Endometrial microvascular endothelial cells (primary cell): ENCODE measurements at regions not wholly inside any gene's neighbourhood (a gene's known extent, or its start where the extent isn't known, plus 50 kb on each side); places are given as distances from the start of the nearest gene placed in this dataset.
"Not testable (repeated sequence)": the region's sequence is repeated elsewhere in the genome, so short reads cannot be mapped to it uniquely, and the experiment has no call there.

Source experiments
- in situ Hi-C: cut with HindIII; loops from 2 replicates; pipeline ENCODE4 v1.10.0; 2017; ENCODE audit warnings: low sequenced_read_pairs, low pct_unique_long_range_greater_than_20kb; ENCODE audit errors: inconsistent ontology term

DNA sequence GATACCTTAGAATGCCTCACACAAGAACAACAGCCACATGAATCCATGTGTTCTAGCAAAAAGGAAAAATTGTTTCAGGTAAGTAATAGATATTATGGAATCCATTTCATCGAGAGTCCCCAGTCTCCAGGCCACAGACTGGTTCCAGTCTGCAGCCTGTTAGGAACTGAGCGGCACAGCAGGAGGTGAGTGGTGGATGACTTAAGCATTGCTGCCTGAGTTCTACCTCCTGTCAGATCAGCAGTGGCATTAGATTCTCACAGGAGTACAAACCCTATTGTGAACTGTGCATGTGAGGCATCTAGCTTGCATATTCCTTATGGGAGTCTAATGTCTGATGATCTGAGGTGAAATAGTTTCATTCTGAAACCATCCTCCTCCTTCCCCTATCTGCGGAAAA, 207.0 kb downstream of the CSNK1G3 start:
- in situ Hi-C loops: no loop called here

DNA sequence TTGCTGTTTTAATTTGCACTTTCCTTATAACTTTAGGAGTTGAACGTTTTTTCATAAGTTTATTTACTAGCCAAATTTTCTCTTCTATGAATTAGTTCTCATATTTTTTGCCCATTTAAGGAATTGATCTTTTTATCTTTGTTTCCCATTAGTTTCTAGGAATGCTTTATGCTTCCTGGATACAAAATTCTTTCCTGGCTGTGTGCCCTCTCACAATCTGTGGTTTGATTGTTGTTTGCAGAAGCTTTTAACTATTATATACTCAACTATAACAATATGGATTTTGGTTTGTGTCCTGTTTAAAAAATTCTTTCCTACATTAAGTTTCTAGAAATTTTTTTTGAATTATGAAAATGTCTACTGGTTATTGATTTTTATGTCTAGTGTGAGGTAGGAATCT, 206.3 kb downstream of the CSNK1G3 start:
- in situ Hi-C loops: no loop called here

DNA sequence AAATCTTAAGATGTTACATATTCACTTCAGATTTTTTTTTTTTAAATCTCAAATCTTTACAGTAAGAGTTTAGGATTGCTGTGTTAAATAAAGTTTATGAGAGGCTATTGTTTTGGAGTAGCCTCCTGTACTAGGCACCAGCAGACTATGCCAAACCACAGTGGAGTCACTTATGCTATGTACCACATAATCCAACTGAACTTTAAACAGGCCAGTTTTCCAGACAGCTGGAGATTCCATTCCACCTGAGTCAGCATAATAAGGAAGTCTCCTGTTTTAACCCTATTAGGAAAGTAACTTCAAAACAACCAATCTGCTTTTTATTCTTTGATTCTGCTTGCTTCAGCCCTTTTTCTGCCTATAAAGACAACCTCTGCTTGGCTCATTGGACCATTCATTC, 205.2 kb downstream of the CSNK1G3 start:
- in situ Hi-C loops: no loop called here

DNA sequence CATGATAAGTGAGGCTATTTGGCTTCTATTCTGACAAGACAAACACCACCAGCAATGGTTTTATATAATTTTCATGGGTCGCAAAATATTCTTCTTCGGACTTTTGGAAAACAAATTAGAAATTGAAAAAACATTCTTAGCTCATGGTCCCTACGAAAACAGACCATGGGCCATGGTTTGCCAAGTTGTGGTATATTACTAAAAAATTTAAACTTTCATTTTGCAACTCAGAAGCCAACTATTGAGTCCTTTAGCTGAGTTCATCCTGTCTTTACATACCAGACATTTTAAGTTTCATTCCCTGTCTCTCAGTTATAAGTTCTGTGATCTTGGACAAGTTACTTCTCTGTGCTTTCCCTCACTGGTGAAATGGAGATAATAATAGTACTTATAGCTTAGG, 198.1 kb downstream of the CSNK1G3 start:
- in situ Hi-C loops: no loop called here

DNA sequence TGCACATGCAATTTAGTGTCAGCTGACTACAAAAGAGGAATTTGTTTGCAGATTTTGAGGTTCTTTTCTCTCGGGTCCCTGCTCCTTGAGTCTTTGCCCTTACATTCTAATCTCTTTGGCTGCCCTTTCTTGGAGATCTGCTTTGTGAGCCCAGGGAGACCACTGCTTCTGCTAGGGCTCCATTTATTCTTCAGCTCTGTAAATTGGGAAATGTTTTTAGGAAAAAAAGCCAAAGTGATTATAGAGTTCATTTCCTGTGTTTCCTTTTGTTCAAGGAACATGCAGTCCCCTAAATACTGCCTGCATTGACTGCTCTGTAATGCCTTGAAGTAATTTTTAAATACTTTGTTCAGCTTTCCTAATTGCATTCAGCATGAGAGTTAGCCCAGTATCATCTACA, 197.4 kb downstream of the CSNK1G3 start:
- in situ Hi-C loops: loop anchor here (10.0 kb wide), 1 partner anchor 1035 kb away; the partner anchor contains the start of gene ZNF608

DNA sequence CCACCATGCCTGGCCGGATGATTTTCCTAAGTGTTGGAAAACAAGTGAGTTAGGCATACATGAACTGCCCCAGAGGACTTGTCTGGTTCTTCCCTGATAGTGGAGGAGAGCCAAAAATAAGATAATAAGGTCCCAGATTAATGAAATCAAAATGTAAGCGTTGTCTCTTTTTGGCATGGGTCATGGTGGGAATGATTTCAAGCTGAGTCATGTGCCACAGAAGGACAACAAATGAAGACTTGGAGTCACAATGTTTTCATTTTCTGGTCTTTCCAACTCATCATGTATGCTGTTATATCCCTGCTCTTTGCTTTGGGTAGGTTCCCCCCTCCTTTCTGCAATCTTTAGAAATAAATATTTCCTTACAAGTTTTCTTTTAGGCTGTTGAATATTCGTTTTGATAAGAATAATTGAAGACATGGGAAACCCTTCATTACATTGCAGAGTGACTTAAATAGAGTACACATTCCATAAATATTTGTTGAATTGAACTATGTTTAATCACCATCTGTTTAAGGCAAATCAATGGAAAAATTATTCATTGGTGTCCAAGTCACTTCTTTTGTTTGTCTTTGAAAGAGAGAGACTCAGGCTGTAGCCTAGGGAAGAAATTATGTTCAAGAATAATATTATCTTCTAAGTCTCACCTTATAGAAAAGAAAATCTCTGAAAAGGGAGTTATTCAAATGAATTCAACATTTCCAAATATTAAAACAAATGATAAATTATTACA, 196.3 kb downstream of the CSNK1G3 start:
- in situ Hi-C loops: loop anchor here (10.0 kb wide), 1 partner anchor 1037 kb away; the partner anchor contains the start of gene ZNF608

DNA sequence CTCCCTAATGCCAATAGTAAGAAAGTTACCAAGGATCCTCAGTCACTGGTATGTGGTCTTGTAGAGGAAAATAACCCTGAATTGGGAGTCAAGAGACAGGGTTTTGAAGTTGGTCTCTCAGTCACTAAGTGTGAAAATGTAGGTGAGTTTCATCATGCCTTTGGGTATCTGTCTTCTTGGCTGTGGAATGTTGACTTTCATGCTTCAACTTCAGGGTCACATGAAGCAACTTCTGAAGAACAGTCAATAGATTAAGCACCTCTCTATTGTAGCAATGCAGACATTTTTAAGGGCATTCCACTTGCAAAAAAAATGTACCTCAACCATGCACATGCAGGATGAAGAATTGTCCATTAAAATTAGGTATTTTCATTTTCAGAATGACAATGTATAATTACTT, 194.6 kb downstream of the CSNK1G3 start:
- in situ Hi-C loops: loop anchor here (10.0 kb wide), 1 partner anchor 1038 kb away; the partner anchor contains the start of gene ZNF608

DNA sequence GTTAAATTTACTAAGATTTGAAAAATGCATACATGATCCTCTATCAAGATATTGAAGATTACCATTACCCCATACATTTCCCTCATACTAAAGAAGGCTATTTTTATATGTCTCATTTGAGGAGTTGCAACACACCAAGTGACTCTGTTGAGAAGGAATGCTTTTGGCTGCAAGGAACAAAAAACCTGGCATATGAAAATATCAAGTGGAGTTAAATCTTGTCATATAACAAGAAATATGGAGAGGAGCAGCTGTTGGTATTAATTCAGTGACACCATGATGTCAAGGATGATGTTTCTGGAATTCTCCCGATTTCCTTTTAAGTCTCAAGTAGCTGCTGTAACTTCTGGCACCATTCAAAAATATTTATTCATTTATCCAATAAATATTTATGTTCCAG, 193.8 kb downstream of the CSNK1G3 start:
- in situ Hi-C loops: loop anchor here (10.0 kb wide), 1 partner anchor 1039 kb away; the partner anchor contains the start of gene ZNF608

DNA sequence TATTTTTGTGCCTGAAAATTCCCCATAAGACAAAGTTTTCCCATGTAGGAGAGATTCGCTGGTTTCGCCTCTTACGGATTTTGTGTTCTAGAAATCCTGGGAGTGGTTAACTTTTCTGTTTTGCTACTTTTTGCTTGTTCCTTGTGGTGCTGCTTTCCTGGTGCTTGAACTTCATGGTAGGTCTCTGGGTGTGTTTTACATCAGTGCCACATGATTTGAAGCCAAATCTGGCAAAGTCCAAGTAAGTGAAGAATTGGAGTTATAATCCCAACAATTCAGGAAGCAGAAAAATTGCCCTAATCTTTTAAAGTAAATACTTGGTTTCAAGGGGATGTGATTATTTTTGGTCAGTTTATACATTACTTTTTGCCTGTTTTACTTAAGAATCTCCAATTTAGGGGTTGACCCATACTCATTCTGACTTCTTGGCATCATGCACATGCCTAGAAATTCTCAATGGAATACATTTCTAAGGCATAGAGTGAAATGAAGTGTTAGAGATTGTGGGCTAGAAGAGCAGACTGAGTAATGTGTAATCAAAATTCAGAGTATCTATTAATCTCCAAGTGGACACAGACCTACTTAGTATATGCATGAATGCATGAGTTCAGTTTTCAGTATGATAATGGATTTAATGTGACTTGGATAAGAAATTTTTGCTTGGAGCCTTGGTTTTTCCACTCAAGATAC, 189.7 kb downstream of the CSNK1G3 start:
- in situ Hi-C loops: loop anchor here (10.0 kb wide), 1 partner anchor 1043 kb away; the partner anchor contains the start of gene ZNF608

DNA sequence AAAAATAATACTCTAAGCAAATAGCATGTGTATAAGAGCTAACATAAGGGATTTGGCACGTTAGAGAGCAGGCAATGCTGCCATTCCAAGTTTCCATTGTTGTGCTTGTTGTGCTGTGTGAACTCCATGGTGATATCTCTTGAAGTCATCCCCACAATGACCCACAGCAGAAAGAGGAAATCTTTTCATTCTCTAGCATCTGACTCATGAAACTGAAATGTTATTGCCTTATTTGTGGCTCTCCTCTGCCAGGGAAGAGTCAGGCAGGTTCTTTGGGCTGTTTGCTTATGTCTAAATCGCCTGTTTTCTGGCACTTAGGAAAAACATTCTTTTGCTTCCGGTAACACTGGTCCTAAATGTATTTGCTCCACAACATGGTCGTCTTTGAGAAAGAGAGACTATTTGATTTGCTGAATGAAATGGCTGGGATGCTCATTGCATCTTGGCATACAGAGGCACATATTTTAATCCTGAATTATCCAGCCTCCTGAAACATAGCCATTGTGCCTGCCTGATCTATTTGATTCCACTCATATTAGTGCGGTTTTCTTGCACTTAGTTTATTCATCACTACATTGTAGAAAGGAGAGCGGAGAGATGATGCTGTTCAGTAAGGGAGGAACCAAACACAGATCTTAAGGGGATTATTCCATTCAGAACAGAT, 188.8 kb downstream of the CSNK1G3 start:
- in situ Hi-C loops: loop anchor here (10.0 kb wide), 1 partner anchor 1044 kb away; the partner anchor contains the start of gene ZNF608

DNA sequence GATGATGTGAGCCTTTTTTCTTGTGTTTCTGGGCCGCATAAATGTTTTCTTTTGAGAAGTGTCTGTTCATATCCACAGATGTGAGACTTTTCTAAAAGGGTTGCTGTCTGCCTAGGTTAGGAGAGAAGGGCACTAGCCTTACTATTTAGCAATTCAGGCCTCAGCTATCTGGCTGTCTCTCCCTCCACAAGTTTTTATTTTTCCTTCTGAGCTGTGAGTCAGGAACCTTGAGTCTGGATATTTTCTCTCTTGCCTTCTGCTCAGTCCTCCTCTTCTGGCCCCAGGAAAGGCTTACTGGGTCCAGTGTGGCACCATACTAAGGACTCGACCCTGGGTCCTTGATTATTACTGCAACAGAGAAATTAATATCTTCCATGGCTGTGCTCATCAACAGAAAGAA, 187.6 kb downstream of the CSNK1G3 start:
- in situ Hi-C loops: no loop called here

DNA sequence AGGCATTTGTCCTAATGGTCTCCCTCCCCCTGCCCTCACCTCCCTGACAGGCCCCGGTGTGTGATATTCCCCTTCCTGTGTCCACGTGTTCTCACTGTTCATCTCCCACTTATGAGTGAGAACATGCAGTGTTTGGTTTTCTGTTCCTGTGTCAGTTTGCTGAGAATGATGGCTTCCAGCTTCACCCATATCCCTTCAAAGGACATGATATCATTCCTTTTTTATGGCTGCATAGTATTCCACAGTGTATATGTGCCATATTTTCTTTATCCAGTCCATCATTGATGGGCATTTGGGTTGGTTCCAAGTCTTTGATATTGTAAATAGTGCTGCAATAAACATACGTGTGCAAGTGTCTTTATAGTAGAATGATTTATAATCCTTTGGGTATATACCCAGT, 187.0 kb downstream of the CSNK1G3 start:
- in situ Hi-C loops: not testable (repeated sequence)

DNA sequence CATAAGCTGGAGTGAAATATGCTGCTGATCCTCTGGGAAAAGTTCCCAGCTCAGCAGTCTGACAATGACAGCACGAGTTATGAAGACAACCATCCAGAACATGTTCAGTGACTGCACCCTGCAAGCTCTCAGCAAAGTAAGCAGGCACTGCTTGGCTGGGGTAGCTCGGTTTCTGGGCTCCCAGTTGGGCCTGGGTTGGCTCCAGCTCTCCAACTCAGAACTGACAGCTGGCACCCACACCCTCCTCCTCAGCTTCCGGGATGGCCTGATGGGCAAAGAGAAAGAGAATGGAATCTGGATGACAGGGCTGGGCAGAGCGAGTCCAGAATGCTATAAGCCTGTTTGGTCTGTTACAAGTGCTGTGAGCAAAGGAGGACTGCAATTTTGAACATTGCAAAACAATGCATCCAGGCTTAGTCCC, 185.0 kb downstream of the CSNK1G3 start:
- in situ Hi-C loops: no loop called here

DNA sequence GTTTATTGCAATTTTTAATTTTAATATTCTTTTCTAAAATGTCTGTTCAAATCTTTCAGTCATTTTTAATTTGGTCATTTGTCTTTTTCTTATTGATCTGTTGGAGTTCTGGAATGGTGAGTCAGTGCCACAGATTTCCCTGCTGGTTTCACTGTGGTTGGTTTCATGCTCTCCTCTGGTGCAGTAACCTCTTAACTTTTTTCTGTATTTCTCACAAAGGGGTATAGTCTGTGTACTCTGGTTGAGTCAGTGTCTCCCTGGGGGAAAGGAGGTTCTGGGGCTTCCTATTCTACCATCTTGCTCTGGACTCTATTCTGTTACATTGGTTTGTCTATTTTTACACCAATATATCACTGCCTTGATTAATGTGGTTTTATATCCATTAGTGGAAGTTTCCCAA, 178.8 kb downstream of the CSNK1G3 start:
- in situ Hi-C loops: no loop called here

DNA sequence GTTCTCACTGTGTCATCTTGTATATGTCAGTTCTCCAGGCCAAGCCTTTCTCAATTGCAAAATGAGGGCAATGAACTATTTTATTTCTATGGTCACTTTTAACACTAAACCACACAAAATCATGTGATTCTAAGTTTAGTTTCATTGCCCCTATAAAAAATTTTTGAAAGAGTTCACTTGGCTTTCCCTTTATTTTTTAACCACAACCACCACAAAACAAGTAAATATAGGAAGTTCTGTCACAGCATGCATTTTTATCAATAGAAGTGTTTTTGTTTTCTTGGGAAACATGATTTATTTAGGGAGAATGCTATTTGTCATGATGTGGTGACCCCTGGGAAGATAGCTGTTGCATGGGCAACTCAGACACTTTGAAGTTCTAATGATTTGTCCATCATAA, 169.1 kb downstream of the CSNK1G3 start:
- in situ Hi-C loops: no loop called here

DNA sequence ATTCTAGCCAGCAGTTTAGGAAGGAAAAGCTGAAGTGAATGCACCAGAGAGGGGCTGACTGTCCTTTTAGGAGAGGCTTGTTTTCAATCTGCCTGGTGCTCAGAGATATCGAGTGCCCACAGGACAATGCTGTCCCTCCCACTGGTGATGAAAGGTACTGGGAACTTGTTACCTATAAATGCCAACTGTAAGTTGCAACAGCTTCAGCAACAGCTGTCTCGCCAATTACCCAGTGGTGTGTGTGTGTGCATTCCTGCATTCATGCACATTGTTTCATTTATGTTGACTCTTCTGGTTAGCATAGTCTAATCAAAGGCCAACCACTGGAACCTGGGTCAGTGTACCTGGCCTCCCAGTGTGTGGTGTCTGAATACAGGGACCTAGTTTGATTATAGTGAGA, 161.1 kb downstream of the CSNK1G3 start:
- in situ Hi-C loops: no loop called here

DNA sequence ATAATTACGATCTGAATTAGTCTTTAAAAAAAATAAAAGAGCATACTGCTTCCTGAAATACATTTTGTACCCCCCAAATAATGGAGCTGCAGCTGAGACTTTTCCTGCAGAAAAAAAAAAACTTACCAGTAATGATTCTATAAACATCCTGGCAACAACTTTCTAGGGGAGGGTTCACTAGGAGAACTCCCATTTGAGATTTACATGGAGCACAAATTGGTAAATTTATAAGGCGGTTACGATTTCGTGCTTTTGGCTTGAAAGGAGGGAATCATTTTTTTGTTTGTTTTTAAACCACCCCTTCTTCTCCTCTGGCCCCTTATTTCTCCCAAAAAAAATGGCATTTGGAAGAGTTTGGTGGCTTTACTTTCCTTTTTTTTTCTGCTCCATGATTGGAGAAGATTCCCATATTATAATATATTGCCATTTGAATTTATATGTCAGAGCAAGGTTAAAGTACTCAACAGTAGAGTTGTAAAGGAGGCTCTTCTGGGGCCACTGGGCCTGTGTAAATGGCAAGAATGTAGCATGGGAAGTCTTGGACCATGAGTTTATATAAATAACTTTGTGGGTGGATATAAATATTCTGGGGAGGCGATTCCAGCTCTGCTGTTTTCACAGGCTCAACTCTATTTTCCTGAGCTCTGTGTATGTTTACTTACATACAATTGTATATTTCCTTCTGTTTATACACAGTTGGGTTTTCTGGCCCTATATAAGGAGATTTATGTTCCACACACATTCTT, 159.9 kb downstream of the CSNK1G3 start:
- in situ Hi-C loops: no loop called here

DNA sequence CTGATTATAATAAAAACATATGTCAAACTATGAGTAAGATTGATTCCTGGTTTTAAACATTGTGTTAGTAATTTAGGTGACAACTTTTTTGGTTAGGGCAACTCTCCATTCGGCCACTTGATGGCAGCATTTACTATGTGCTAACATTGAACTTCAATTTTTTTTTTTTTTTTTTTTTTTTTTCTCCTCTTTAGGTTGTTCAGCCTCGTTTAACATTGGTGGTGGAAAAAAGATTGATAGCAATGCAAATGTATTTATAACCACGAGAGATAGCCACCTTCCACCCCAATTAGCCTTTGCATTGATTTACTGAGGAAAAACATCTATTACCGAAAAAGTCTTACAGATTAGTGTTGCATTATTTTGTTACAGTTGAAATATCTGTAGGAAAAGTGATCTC, 159.1 kb downstream of the CSNK1G3 start:
- in situ Hi-C loops: no loop called here
